Endothelial cell (in vitro differentiated cells): ENCODE measurements at regions not wholly inside any gene's neighbourhood (a gene's known extent, or its start where the extent isn't known, plus 50 kb on each side); places are given as distances from the start of the nearest gene placed in this dataset.

Experiments
- DNase-seq: peaks from one replicate; pipeline ENCODE4 v3.0.0; 2021; ENCODE audit warnings: low spot score
- H3K27ac Mint-ChIP-seq: one replicate; pipeline ENCODE4 v1.8.0; 2021; ENCODE audit warnings: mixed read lengths, inconsistent platforms; ENCODE audit not compliant: unreplicated experiment
- H3K27me3 Mint-ChIP-seq: one replicate; pipeline ENCODE4 v1.8.0; 2021; ENCODE audit warnings: mild to moderate bottlenecking, moderate library complexity, mixed read lengths, inconsistent platforms; ENCODE audit not compliant: unreplicated experiment
- H3K36me3 Mint-ChIP-seq: one replicate; pipeline ENCODE4 v1.8.0; 2021; ENCODE audit warnings: mild to moderate bottlenecking, low read depth, mixed read lengths, inconsistent platforms; ENCODE audit not compliant: unreplicated experiment
- H3K4me1 Mint-ChIP-seq: one replicate; pipeline ENCODE4 v1.8.0; 2021; ENCODE audit warnings: mild to moderate bottlenecking, mixed read lengths, inconsistent platforms; ENCODE audit not compliant: unreplicated experiment
- H3K4me3 Mint-ChIP-seq: one replicate; pipeline ENCODE4 v1.8.0; 2021; ENCODE audit warnings: mild to moderate bottlenecking, mixed read lengths, inconsistent platforms; ENCODE audit not compliant: unreplicated experiment
- H3K9me3 Mint-ChIP-seq: one replicate; pipeline ENCODE4 v1.8.0; 2021; ENCODE audit warnings: mixed read lengths, inconsistent platforms; ENCODE audit not compliant: unreplicated experiment
- TF ChIP-seq, protein P1 (sequence below): fragments of 200-600 bp; sonication (generic); IDR thresholded peaks from one replicate; pipeline ENCODE4 v1.5.0; 2021; ENCODE audit warnings: antibody characterized with exemption; ENCODE audit not compliant: unreplicated experiment

DNA sequence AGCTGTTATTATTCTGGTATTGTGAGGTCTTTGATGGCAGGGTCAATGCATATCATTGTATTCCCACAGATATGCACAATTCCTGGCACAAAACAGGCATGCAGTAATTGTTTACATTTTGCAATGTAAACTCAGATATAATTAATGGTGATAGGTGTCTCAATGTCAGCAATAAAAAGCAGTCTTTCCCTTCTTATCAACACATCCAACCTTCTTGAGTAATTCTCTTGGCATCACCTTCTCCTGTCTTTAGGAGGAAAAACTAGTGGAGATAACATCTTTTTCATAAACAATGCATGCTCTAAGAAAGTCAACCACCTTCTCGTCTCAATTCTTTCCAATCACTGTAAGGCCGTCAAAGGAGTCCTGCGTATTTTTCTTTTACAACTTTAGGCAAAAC is 313.3 kb upstream of the GULP1 start:
- no peaks in the 10 kb centered on the region for H3K27me3 Mint-ChIP-seq
- DNase-seq, result no peak
- peaks cover 7% of the 10 kb centered on the region for H3K4me1 Mint-ChIP-seq
- no peaks in the 10 kb centered on the region for H3K36me3 Mint-ChIP-seq
- no peak overlapping the region for H3K4me3 Mint-ChIP-seq
- no peak overlapping the region for H3K27ac Mint-ChIP-seq
- TF ChIP-seq, protein P1, sequence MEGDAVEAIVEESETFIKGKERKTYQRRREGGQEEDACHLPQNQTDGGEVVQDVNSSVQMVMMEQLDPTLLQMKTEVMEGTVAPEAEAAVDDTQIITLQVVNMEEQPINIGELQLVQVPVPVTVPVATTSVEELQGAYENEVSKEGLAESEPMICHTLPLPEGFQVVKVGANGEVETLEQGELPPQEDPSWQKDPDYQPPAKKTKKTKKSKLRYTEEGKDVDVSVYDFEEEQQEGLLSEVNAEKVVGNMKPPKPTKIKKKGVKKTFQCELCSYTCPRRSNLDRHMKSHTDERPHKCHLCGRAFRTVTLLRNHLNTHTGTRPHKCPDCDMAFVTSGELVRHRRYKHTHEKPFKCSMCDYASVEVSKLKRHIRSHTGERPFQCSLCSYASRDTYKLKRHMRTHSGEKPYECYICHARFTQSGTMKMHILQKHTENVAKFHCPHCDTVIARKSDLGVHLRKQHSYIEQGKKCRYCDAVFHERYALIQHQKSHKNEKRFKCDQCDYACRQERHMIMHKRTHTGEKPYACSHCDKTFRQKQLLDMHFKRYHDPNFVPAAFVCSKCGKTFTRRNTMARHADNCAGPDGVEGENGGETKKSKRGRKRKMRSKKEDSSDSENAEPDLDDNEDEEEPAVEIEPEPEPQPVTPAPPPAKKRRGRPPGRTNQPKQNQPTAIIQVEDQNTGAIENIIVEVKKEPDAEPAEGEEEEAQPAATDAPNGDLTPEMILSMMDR, result no peak
- H3K9me3 Mint-ChIP-seq, result no peaks in the 10 kb centered on the region

DNA sequence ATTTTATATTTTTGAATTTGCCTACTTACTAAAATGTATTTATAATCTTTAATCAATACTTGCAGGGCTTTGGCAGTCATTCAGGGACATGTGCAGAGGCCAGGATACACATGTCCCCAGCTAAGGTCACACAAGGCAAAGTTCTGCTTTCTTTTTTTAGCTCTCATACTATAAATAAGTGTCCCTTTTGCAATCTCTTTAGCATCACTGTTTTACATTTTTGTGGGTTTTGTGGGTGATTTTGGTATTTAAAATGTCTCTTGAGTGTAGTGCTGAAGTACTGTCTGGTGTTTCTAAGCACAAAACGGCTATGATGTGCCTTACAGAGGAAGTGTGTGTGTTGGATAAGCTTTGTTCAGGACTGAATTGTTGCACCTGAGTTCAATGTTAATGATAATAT is 309.0 kb upstream of the GULP1 start:
- no peak overlapping the region for H3K27ac Mint-ChIP-seq
- no peak overlapping the region for H3K4me3 Mint-ChIP-seq
- TF ChIP-seq, protein P1, result no peak
- no peaks in the 10 kb centered on the region for H3K27me3 Mint-ChIP-seq
- no peaks in the 10 kb centered on the region for H3K36me3 Mint-ChIP-seq
- H3K9me3 Mint-ChIP-seq, result no peaks in the 10 kb centered on the region
- no peak for DNase-seq
- H3K4me1 Mint-ChIP-seq, result peaks cover 2% of the 10 kb centered on the region

DNA sequence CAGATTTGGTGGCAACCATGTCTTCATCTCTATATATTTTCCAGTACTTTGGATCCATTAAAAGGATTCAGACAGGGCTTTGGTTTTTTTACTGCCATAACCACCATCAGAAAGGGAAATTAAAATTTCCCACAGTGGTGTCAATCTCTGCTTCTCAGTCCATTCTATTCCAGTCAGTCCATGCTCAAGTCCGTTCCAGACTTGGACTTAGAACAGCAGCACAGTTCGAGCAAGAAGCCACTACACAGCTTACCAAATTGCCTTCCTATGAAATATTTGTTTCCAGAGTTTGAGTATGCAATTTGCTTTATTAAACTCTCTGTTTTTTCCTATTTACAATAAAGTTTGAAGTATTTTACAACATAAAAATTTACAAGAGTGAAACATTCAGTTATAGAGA is 306.5 kb upstream of the GULP1 start:
- H3K36me3 Mint-ChIP-seq, result no peaks in the 10 kb centered on the region
- DNase-seq, result no peak
- TF ChIP-seq, protein P1, result no peak
- H3K4me3 Mint-ChIP-seq, result no peak overlapping the region
- H3K27me3 Mint-ChIP-seq, result no peaks in the 10 kb centered on the region
- H3K9me3 Mint-ChIP-seq, result no peaks in the 10 kb centered on the region
- no peak overlapping the region for H3K27ac Mint-ChIP-seq
- H3K4me1 Mint-ChIP-seq, result no peaks in the 10 kb centered on the region

DNA sequence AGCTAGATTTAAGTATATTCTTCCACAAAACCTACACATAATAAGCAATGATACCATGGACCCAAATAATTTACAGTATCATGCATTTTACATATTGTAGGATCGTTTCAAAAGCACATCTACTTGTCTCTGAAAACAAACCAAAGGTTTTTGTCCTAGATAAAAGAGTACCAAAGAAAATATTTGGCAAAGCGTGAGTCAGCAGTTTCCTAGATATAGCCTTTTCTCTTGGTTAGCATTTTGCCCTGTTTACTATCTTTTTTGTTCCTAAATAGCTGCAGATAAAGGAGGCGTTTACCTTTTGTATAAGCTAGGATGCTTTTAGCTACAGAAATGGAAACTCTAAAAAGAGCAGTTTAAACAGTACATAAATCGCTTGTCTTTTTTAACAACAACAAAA is 305.8 kb upstream of the GULP1 start:
- Mint-ChIP-seq H3K27ac (no peak overlapping the region), H3K4me3 (no peak overlapping the region), H3K4me1 (no peaks in the 10 kb centered on the region), H3K36me3 (no peaks in the 10 kb centered on the region), H3K27me3 (no peaks in the 10 kb centered on the region), H3K9me3 (no peaks in the 10 kb centered on the region)
- DNase-seq, result no peak
- TF ChIP-seq, protein P1, result no peak

DNA sequence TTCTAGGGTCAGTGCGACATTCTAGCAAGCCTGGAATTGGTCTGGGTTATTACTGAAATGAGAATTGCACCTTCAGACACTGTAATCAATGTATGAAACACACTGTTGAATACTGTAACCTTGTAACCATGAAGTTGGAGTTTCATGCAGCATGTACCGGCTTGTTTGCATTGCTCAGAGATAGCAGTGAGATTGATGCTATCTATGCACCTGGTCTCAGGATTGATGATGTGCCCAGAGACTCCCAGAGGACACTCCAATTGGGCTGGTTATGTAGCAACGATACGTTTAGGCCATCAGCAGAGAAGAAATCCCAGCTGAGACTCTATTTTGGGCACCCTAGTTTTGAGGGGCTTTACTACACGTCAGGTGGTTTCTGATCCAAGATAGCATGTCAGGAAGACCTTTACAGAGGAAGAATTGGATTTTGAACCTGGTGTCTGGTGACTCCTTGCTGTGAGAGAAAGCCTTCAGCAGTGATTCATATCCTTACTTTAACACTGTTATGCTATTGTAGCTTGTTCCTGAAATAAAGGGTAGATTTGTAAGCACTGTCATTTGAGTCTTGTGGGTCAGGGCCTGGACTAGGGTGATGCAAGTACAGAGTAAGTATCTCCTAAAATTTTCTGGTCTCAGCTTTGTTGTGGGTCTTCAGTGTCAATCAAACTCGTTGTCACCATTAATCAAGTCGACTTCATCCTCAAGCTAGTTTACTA is 305.1 kb upstream of the GULP1 start:
- Mint-ChIP-seq H3K27ac (no peak overlapping the region), H3K9me3 (no peaks in the 10 kb centered on the region), H3K4me1 (peaks cover 4% of the 10 kb centered on the region), H3K36me3 (no peaks in the 10 kb centered on the region), H3K27me3 (no peaks in the 10 kb centered on the region), H3K4me3 (no peak overlapping the region)
- TF ChIP-seq, protein P1, result no peak
- no peak for DNase-seq
